Activated CD8-positive, alpha-beta memory T cell treated with anti-CD3 and anti-CD28 coated beads, Interleukin-2, amount 10 ng/mL, durations not matched to agents 7 days and 5 days (primary cell): ENCODE measurements at regions not wholly inside any gene's neighbourhood (a gene's known extent, or its start where the extent isn't known, plus 50 kb on each side); places are given as distances from the start of the nearest gene placed in this dataset.

Experiments used
- ATAC-seq: fragments of 150-1000 bp; cut with Tn5 transposase; one replicate; pipeline ENCODE4 v1.10.0; 2021; ENCODE audit warnings: moderate library complexity
- CTCF ChIA-PET: fragments of 350-600 bp; sonication (Branson Sonifier 250); formaldehyde crosslinking; loops from one replicate; lab custom pipeline; 2021; ENCODE audit warnings: antibody characterized with exemption; lab: Charles Lee
- DNase-seq: peaks from one replicate; pipeline ENCODE4 v3.0.0-alpha.2; 2020
- H3K27ac Mint-ChIP-seq: one replicate; pipeline ENCODE4 v1.8.0; 2021; ENCODE audit warnings: mild to moderate bottlenecking, mixed read lengths
- H3K27me3 Mint-ChIP-seq: one replicate; pipeline ENCODE4 v1.8.0; 2021; ENCODE audit warnings: mixed read lengths
- H3K36me3 Mint-ChIP-seq: one replicate; pipeline ENCODE4 v1.8.0; 2021; ENCODE audit warnings: mild to moderate bottlenecking, mixed read lengths
- H3K4me1 Mint-ChIP-seq: one replicate; pipeline ENCODE4 v1.8.0; 2021; ENCODE audit warnings: mixed read lengths
- H3K4me3 Mint-ChIP-seq: one replicate; pipeline ENCODE4 v1.8.0; 2021; ENCODE audit warnings: mild to moderate bottlenecking, moderate library complexity, mixed read lengths
- H3K9me3 Mint-ChIP-seq: one replicate; pipeline ENCODE4 v1.8.0; 2022; ENCODE audit warnings: low read depth, mixed read lengths

GRCh38 chr18:22556222-22557167 lies 138.8 kb upstream of the CTAGE1 start:
- no peak for DNase-seq
- peaks cover 6% of the 10 kb centered on the region for H3K4me1 Mint-ChIP-seq
- H3K36me3 Mint-ChIP-seq, result peaks cover 2% of the 10 kb centered on the region
- no peak overlapping the region for H3K4me3 Mint-ChIP-seq
- ATAC-seq, result no peak
- H3K27ac Mint-ChIP-seq, result no peak overlapping the region
- H3K27me3 Mint-ChIP-seq, result peaks cover 50% of the 10 kb centered on the region
- no peaks in the 10 kb centered on the region for H3K9me3 Mint-ChIP-seq
- CTCF ChIA-PET, result no interaction called here

- ATAC-seq, result no peak
- CTCF ChIA-PET, result no interaction called here
- Mint-ChIP-seq H3K27ac (no peak overlapping the region), H3K9me3 (no peaks in the 10 kb centered on the region), H3K36me3 (peaks cover 2% of the 10 kb centered on the region), H3K4me3 (no peak overlapping the region), H3K27me3 (peaks cover 54% of the 10 kb centered on the region), H3K4me1 (peaks cover 6% of the 10 kb centered on the region)
- DNase-seq, result no peak
Measured at GRCh38 chr18:22557168-22557941, 139.6 kb upstream of the CTAGE1 start.

- peaks cover 55% of the 10 kb centered on the region for H3K27me3 Mint-ChIP-seq
- H3K36me3 Mint-ChIP-seq, result peaks cover 2% of the 10 kb centered on the region
- H3K9me3 Mint-ChIP-seq, result no peaks in the 10 kb centered on the region
- no peak overlapping the region for H3K4me3 Mint-ChIP-seq
- DNase-seq (no peak), ATAC-seq (no peak)
- H3K4me1 Mint-ChIP-seq, result peaks cover 6% of the 10 kb centered on the region
- CTCF ChIA-PET, result no interaction called here
- H3K27ac Mint-ChIP-seq, result no peak overlapping the region
Measured at GRCh38 chr18:22558945-22559385, 141.2 kb upstream of the CTAGE1 start.

- DNase-seq, result no peak
- CTCF ChIA-PET, result no interaction called here
- Mint-ChIP-seq H3K27me3 (peaks cover 55% of the 10 kb centered on the region), H3K9me3 (no peaks in the 10 kb centered on the region), H3K4me3 (peak overlapping the region; percentile 40), H3K36me3 (peaks cover 2% of the 10 kb centered on the region), H3K4me1 (peaks cover 6% of the 10 kb centered on the region), H3K27ac (no peak overlapping the region)
- peak; percentile 45 for ATAC-seq
Measured at GRCh38 chr18:22559414-22560274, 141.9 kb upstream of the CTAGE1 start.

- no peaks in the 10 kb centered on the region for H3K9me3 Mint-ChIP-seq
- H3K27ac Mint-ChIP-seq, result no peak overlapping the region
- ATAC-seq (no peak), DNase-seq (no peak)
- peaks cover 2% of the 10 kb centered on the region for H3K36me3 Mint-ChIP-seq
- peak overlapping the region; percentile 40 for H3K4me3 Mint-ChIP-seq
- peaks cover 6% of the 10 kb centered on the region for H3K4me1 Mint-ChIP-seq
- peaks cover 58% of the 10 kb centered on the region for H3K27me3 Mint-ChIP-seq
- CTCF ChIA-PET, result no interaction called here
Measured at GRCh38 chr18:22560275-22560610, 142.5 kb upstream of the CTAGE1 start.

- no peak overlapping the region for H3K4me3 Mint-ChIP-seq
- DNase-seq, result no peak
- no peak for ATAC-seq
- no peak overlapping the region for H3K27ac Mint-ChIP-seq
- H3K9me3 Mint-ChIP-seq, result no peaks in the 10 kb centered on the region
- CTCF ChIA-PET, result no interaction called here
- peaks cover 2% of the 10 kb centered on the region for H3K36me3 Mint-ChIP-seq
- peaks cover 62% of the 10 kb centered on the region for H3K27me3 Mint-ChIP-seq
- H3K4me1 Mint-ChIP-seq, result peaks cover 6% of the 10 kb centered on the region
Measured at GRCh38 chr18:22560797-22561196, 143.1 kb upstream of the CTAGE1 start.

- Mint-ChIP-seq H3K27me3 (peaks cover 43% of the 10 kb centered on the region), H3K9me3 (no peaks in the 10 kb centered on the region), H3K27ac (no peak overlapping the region), H3K4me1 (peaks cover 6% of the 10 kb centered on the region), H3K36me3 (no peaks in the 10 kb centered on the region), H3K4me3 (no peak overlapping the region)
- ATAC-seq (peak; percentile 74), DNase-seq (no peak)
- CTCF ChIA-PET, result no interaction called here
Measured at GRCh38 chr18:22563164-22563583, 145.5 kb upstream of the CTAGE1 start.

- CTCF ChIA-PET, result no interaction called here
- H3K36me3 Mint-ChIP-seq, result no peaks in the 10 kb centered on the region
- H3K4me1 Mint-ChIP-seq, result peaks cover 6% of the 10 kb centered on the region
- no peak overlapping the region for H3K4me3 Mint-ChIP-seq
- H3K27ac Mint-ChIP-seq, result no peak overlapping the region
- no peak for DNase-seq
- no peak for ATAC-seq
- H3K9me3 Mint-ChIP-seq, result no peaks in the 10 kb centered on the region
- H3K27me3 Mint-ChIP-seq, result peaks cover 39% of the 10 kb centered on the region
Measured at GRCh38 chr18:22564036-22564435, 146.3 kb upstream of the CTAGE1 start.

- Mint-ChIP-seq H3K27me3 (peaks cover 16% of the 10 kb centered on the region), H3K9me3 (no peaks in the 10 kb centered on the region), H3K4me1 (no peaks in the 10 kb centered on the region), H3K36me3 (no peaks in the 10 kb centered on the region), H3K4me3 (no peak overlapping the region), H3K27ac (no peak overlapping the region)
- DNase-seq (no peak), ATAC-seq (no peak)
- CTCF ChIA-PET, result no interaction called here
Measured at GRCh38 chr18:22566703-22567420, 149.1 kb upstream of the CTAGE1 start.

- peaks cover 9% of the 10 kb centered on the region for H3K27me3 Mint-ChIP-seq
- no peak overlapping the region for H3K27ac Mint-ChIP-seq
- H3K9me3 Mint-ChIP-seq, result no peaks in the 10 kb centered on the region
- H3K4me3 Mint-ChIP-seq, result no peak overlapping the region
- ATAC-seq (no peak), DNase-seq (no peak)
- no peaks in the 10 kb centered on the region for H3K4me1 Mint-ChIP-seq
- no peaks in the 10 kb centered on the region for H3K36me3 Mint-ChIP-seq
- CTCF ChIA-PET, result interaction anchor here (1.1 kb wide), 1 partner anchor 570 kb away, joined by 3 read pairs; no protein-coding TSS in a partner anchor
Measured at GRCh38 chr18:22567794-22568193, 150.1 kb upstream of the CTAGE1 start.

- no peak for ATAC-seq
- H3K36me3 Mint-ChIP-seq, result no peaks in the 10 kb centered on the region
- H3K9me3 Mint-ChIP-seq, result no peaks in the 10 kb centered on the region
- H3K27me3 Mint-ChIP-seq, result peaks cover 4% of the 10 kb centered on the region
- DNase-seq, result no peak
- no peak overlapping the region for H3K4me3 Mint-ChIP-seq
- H3K4me1 Mint-ChIP-seq, result no peaks in the 10 kb centered on the region
- CTCF ChIA-PET, result no interaction called here
- no peak overlapping the region for H3K27ac Mint-ChIP-seq
Measured at GRCh38 chr18:22570492-22570891, 152.8 kb upstream of the CTAGE1 start.

- Mint-ChIP-seq H3K4me3 (no peak overlapping the region), H3K9me3 (no peaks in the 10 kb centered on the region), H3K27me3 (no peaks in the 10 kb centered on the region), H3K36me3 (no peaks in the 10 kb centered on the region), H3K27ac (no peak overlapping the region), H3K4me1 (no peaks in the 10 kb centered on the region)
- DNase-seq (no peak), ATAC-seq (no peak)
- CTCF ChIA-PET, result no interaction called here
Measured at GRCh38 chr18:22572341-22572740, 154.6 kb upstream of the CTAGE1 start.
